Neural progenitor cell (in vitro differentiated cells): ENCODE measurements at regions not wholly inside any gene's neighbourhood (a gene's known extent, or its start where the extent isn't known, plus 50 kb on each side); places are given as distances from the start of the nearest gene placed in this dataset.

Experiments
- EZH2 ChIP-seq: fragments of 200-600 bp; sonication (generic); IDR thresholded peaks from 2 replicates; pipeline ENCODE4 v1.6.1; 2017; ENCODE audit warnings: antibody characterized with exemption, mild to moderate bottlenecking, moderate library complexity
- EZH2phosphoT487 ChIP-seq: fragments of 200-600 bp; sonication (generic); IDR thresholded peaks from 2 replicates; pipeline ENCODE4 v1.6.1; 2017; ENCODE audit warnings: antibody characterized with exemption
- TF ChIP-seq, protein P1 (sequence below): fragments of 200-600 bp; sonication (generic); IDR thresholded peaks from 2 replicates; pipeline ENCODE4 v1.5.1; 2017; ENCODE audit warnings: antibody characterized with exemption, mild to moderate bottlenecking

DNA sequence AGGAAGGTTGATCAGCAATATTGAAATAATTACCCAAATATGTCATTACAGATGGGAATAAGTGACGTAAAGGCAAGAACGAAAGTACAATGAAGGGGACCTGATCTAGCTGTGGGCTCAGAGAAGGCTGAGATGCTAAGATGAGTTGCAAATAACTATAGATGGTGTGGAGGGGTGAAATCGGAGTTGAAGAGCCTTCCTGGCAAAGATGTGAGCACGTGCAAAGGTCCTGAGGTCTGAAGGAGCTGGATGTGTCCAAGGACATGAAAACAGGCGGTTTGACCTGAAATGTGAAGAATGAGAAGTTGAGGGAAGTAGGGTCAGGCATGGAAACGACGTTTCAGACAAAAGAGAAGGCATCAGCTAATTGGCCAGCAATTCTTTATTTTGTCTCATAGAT, 61.6 kb upstream of the SLC45A1 start:
- TF ChIP-seq, protein P1, sequence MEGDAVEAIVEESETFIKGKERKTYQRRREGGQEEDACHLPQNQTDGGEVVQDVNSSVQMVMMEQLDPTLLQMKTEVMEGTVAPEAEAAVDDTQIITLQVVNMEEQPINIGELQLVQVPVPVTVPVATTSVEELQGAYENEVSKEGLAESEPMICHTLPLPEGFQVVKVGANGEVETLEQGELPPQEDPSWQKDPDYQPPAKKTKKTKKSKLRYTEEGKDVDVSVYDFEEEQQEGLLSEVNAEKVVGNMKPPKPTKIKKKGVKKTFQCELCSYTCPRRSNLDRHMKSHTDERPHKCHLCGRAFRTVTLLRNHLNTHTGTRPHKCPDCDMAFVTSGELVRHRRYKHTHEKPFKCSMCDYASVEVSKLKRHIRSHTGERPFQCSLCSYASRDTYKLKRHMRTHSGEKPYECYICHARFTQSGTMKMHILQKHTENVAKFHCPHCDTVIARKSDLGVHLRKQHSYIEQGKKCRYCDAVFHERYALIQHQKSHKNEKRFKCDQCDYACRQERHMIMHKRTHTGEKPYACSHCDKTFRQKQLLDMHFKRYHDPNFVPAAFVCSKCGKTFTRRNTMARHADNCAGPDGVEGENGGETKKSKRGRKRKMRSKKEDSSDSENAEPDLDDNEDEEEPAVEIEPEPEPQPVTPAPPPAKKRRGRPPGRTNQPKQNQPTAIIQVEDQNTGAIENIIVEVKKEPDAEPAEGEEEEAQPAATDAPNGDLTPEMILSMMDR = no peak
- TF ChIP-seq EZH2 (no peak), EZH2phosphoT487 (no peak)
